ENCODE measurements at regions not wholly inside any gene's neighbourhood (a gene's known extent, or its start where the extent isn't known, plus 50 kb on each side); places are given as distances from the start of the nearest gene placed in this dataset.

- BruUV-seq (replicated peaks): no TSS peak
- in situ Hi-C loops (cut with MboI): no loop called here
- 0% methylated on average over 2 of the region's 2 CpGs for WGBS (ENCODE audit: insufficient coverage, low coverage, missing lambda C conversion rate)
These were observed 722.3 kb downstream of the CDH8 start for GRCh38 chr16:61313931-61314330.

GRCh38 chr16:61309386-61309785, 726.9 kb downstream of the CDH8 start:
- no peaks in the 10 kb centered on the region for H3K79me2 ChIP-seq (ENCODE audit: control insufficient read depth, insufficient read depth, low read length)
- no peaks in the 10 kb centered on the region for H3K9me1 ChIP-seq (ENCODE audit: control insufficient read depth, insufficient read depth, low read length)
- H2AFZ ChIP-seq (ENCODE audit: low read depth, low read length): no peak overlapping the region
- ChIA-PET CTCF (ENCODE audit: low intra/inter-chr PET ratio) (no interaction called here), POLR2A (no interaction called here)
- no peaks in the 10 kb centered on the region for H3K9me3 ChIP-seq (replicated peaks; ENCODE audit: control insufficient read depth, insufficient read depth, low read depth, low read length)
- H3K27ac ChIP-seq (ENCODE audit: extremely low read depth, low read depth, low read length): no peak overlapping the region
- no peaks in the 10 kb centered on the region for H4K20me1 ChIP-seq (replicated peaks; ENCODE audit: control insufficient read depth, insufficient read depth, low read length)
- H3K4me3 ChIP-seq: no peak overlapping the region
- no peak for DNase-seq (ENCODE audit: extremely low read depth in 1 of 4, low spot score in 3 of 4)
- H3K4me2 ChIP-seq (ENCODE audit: insufficient read depth, low read length): no peak overlapping the region
- 0% methylated on average over 1 of the region's 1 CpG for WGBS (ENCODE audit: insufficient coverage, low coverage, missing lambda C conversion rate)
- H3K27me3 ChIP-seq (ENCODE audit: control insufficient read depth in 2 of 2, insufficient read depth in 2 of 2, low read length in 2 of 2): no peaks in the 10 kb centered on the region
- in situ Hi-C loops (cut with MboI): no loop called here
- no peaks in the 10 kb centered on the region for H3K36me3 ChIP-seq (ENCODE audit: control insufficient read depth, insufficient read depth, low read length)
- H3K9ac ChIP-seq (ENCODE audit: insufficient read depth in 1 of 2, low read depth in 2 of 2, low read length in 2 of 2): no peak overlapping the region
- intact Hi-C loops (cut with micrococcal nuclease): no loop called here
- no peak for FAIRE-seq
- no peak for ATAC-seq
- BruUV-seq (replicated peaks): no TSS peak
- no peaks in the 10 kb centered on the region for H3K4me1 ChIP-seq (replicated peaks in 1 of 2; ENCODE audit: control insufficient read depth in 2 of 2, insufficient read depth in 2 of 2, low read length in 2 of 2)
- no peak for TF ChIP-seq ZNF609 (CRISPR knock-in tag; IDR thresholded peaks at IDR 0.05; ENCODE audit: borderline replicate concordance)
- no peak for TF ChIP-seq CBX5 (IDR thresholded peaks at IDR 0.05; ENCODE audit: borderline replicate concordance, low read depth)
- no peak for TF ChIP-seq GTF2A2 (tag; IDR thresholded peaks at IDR 0.05)
- no peak for TF ChIP-seq CBFB (CRISPR knock-in tag; IDR thresholded peaks at IDR 0.05)

More at GRCh38 chr16:61313931-61314330, 722.3 kb downstream of the CDH8 start:
- no peak for TF ChIP-seq DNMT1 (IDR thresholded peaks at IDR 0.05)
- TF ChIP-seq KLF10 (CRISPR knock-in tag; IDR thresholded peaks at IDR 0.05): no peak
- no peak for TF ChIP-seq ETV5 (CRISPR knock-in tag; IDR thresholded peaks at IDR 0.05; ENCODE audit: low read depth)
- TF ChIP-seq TOE1 (IDR thresholded peaks at IDR 0.05; ENCODE audit: borderline replicate concordance): no peak
- TF ChIP-seq TOE1 (CRISPR knock-in tag; IDR thresholded peaks at IDR 0.05; ENCODE audit: borderline replicate concordance, low read depth): no peak
- no peak for TF ChIP-seq MCM7 (IDR thresholded peaks at IDR 0.05)
- no peak for TF ChIP-seq ZNF165 (CRISPR knock-in tag; IDR thresholded peaks at IDR 0.05; ENCODE audit: borderline replicate concordance)
- TF ChIP-seq SLC30A9 (CRISPR knock-in tag; IDR thresholded peaks at IDR 0.05): no peak
- TF ChIP-seq KAT8 (IDR thresholded peaks at IDR 0.05; ENCODE audit: low read depth): no peak
- TF ChIP-seq ZNF696 (CRISPR knock-in tag; conservative IDR thresholded peaks at IDR 0.05): no peak
- no peak for TF ChIP-seq HMG20B (CRISPR knock-in tag; IDR thresholded peaks at IDR 0.05)
- Histone ChIP-seq H3K27ac (ENCODE audit: extremely low read depth, low read depth, low read length) (no peak overlapping the region), H3K9ac (ENCODE audit: insufficient read depth in 1 of 2, low read depth in 2 of 2, low read length in 2 of 2) (no peak overlapping the region), H3K9me1 (ENCODE audit: control insufficient read depth, insufficient read depth, low read length) (no peaks in the 10 kb centered on the region), H3K4me3 (no peak overlapping the region), H3K9me3 (replicated peaks; ENCODE audit: control insufficient read depth, insufficient read depth, low read depth, low read length) (no peaks in the 10 kb centered on the region), H3K79me2 (ENCODE audit: control insufficient read depth, insufficient read depth, low read length) (no peaks in the 10 kb centered on the region), H4K20me1 (replicated peaks; ENCODE audit: control insufficient read depth, insufficient read depth, low read length) (no peaks in the 10 kb centered on the region), H2AFZ (ENCODE audit: low read depth, low read length) (no peak overlapping the region), H3K4me2 (ENCODE audit: insufficient read depth, low read length) (no peak overlapping the region), H3K4me1 (replicated peaks in 1 of 2; ENCODE audit: control insufficient read depth in 2 of 2, insufficient read depth in 2 of 2, low read length in 2 of 2) (no peaks in the 10 kb centered on the region), H3K36me3 (ENCODE audit: control insufficient read depth, insufficient read depth, low read length) (no peaks in the 10 kb centered on the region), H3K27me3 (ENCODE audit: control insufficient read depth in 2 of 2, insufficient read depth in 2 of 2, low read length in 2 of 2) (no peaks in the 10 kb centered on the region)
- intact Hi-C loops (cut with micrococcal nuclease): no loop called here
- no peak for ATAC-seq
- DNase-seq (ENCODE audit: extremely low read depth in 1 of 4, low spot score in 3 of 4): no peak
- FAIRE-seq: no peak
- POLR2A ChIA-PET: no interaction called here
- CTCF ChIA-PET (ENCODE audit: low intra/inter-chr PET ratio): no interaction called here
